ENCODE measurements at regions not wholly inside any gene's neighbourhood (a gene's known extent, or its start where the extent isn't known, plus 50 kb on each side); places are given as distances from the start of the nearest gene placed in this dataset.

GRCh38 chr12:14264778-14265177, 100.7 kb upstream of the ATF7IP start:
- no peak overlapping the region for H3K27ac ChIP-seq (ENCODE audit: low read length)
- peaks cover 4 to 9% of the 10 kb centered on the region in 2 donors for H3K9me3 ChIP-seq (ENCODE audit: control insufficient read depth in 1 of 2, low read length in 2 of 2)
- H3K4me3 ChIP-seq (ENCODE audit: low read depth in 1 of 2, low read length in 2 of 2), result no peak overlapping the region
- peaks cover 0 to 15% of the 10 kb centered on the region in 2 donors for H3K4me1 ChIP-seq (ENCODE audit: control insufficient read depth in 1 of 2, insufficient read depth in 2 of 2, low read length in 2 of 2)
- H3K36me3 ChIP-seq (ENCODE audit: control insufficient read depth in 1 of 2, insufficient read depth in 2 of 2, low read length in 2 of 2), result no peaks in the 10 kb centered on the region
- H3K27me3 ChIP-seq (ENCODE audit: low read depth, low read length), result no peaks in the 10 kb centered on the region

DNA sequence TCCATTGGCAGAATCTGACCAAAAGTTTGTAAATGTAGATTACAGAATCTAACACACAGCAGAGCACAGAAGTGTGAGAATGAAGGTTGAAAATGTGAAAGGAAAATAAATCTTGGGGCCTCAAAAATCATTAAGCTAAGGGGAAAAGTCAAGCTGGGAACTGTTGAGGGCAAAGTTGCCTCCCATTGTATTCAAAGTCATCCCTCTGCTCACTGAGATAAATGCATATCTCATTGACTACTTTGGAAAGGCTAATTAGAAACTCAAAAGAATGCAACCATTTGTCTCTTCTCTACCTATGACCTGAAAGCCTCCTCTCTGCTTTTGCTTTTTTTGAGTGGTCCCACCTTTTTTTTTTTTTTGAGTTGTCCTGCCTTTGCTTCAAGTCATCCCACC, 97.4 kb upstream of the ATF7IP start:
- Histone ChIP-seq H3K27ac (ENCODE audit: low read length) (no peak overlapping the region), H3K36me3 (ENCODE audit: control insufficient read depth in 1 of 2, insufficient read depth in 2 of 2, low read length in 2 of 2) (no peaks in the 10 kb centered on the region), H3K9me3 (ENCODE audit: control insufficient read depth in 1 of 2, low read length in 2 of 2) (peaks cover 4 to 9% of the 10 kb centered on the region in 2 donors), H3K4me1 (ENCODE audit: control insufficient read depth in 1 of 2, insufficient read depth in 2 of 2, low read length in 2 of 2) (no peaks in the 10 kb centered on the region), H3K4me3 (ENCODE audit: low read depth in 1 of 2, low read length in 2 of 2) (no peak overlapping the region), H3K27me3 (ENCODE audit: low read depth, low read length) (no peaks in the 10 kb centered on the region)

DNA sequence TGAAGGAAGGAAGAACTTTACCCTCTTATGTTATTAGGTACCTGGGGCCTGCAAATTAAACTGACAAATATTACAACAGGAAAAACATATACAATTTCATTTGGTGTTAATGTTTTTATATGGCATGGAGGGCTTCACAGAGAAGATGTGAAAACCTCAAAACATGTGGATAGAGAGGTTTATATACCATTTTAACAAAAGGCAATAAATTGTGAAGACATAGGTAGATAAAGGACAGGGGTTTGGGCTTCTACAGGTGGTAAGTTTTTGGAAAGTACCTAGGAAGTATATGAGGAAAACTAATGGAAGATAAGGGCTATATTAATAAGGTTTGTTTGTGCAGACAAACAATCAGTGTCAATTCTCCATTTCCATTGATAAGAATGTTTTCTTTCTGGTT, 95.1 kb upstream of the ATF7IP start:
- no peaks in the 10 kb centered on the region for H3K27me3 ChIP-seq (ENCODE audit: low read depth, low read length)
- no peaks in the 10 kb centered on the region for H3K9me3 ChIP-seq (ENCODE audit: control insufficient read depth in 1 of 2, low read length in 2 of 2)
- H3K4me3 ChIP-seq (ENCODE audit: low read depth in 1 of 2, low read length in 2 of 2), result no peak overlapping the region
- no peaks in the 10 kb centered on the region for H3K36me3 ChIP-seq (ENCODE audit: control insufficient read depth in 1 of 2, insufficient read depth in 2 of 2, low read length in 2 of 2)
- no peak overlapping the region for H3K27ac ChIP-seq (ENCODE audit: low read length)
- no peaks in the 10 kb centered on the region for H3K4me1 ChIP-seq (ENCODE audit: control insufficient read depth in 1 of 2, insufficient read depth in 2 of 2, low read length in 2 of 2)

DNA sequence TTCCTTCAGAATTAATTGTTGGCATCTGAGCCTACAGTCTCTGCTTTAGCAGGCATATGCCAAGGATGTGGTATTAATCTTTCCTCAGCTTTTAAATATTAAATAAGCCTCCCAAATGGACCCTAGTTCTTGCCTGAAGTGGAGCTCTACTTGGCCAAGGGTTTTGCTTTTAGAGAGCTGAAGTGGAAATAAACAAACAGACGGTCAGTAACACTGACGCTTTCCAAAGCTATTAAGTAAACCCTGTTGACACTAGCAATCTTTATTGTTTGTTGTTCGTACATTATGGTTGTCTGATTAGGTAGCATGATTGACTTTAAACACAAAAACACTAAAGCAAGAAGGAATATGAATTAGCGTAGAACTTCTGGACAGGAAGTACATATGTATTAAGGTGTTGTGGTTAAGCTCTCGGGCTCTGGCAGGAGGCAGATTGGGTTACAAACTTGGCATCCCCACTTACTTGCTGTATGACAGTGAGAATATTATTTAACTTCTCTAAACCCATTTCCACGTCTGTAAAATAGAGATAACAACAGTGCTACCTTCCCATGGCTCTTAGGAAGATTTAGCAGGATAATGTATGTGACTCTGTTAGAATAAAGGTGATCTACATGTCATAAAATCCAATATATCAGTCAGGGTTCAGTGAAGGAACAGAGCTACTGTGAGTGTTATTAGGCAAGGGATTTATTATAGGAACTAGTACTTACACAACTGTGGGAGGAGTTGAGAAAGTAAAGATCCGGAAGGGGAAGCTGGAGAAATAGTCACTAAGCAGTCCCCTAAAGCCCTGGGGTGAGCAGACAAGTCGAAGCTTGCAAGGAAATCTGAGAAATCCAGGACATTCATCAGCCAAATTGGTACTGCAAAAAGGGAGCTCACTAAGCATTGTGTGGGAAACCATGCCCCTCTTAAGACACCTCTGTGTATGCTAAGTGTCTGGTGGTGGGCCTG, 92.2 kb upstream of the ATF7IP start:
- Histone ChIP-seq H3K4me3 (ENCODE audit: low read depth in 1 of 2, low read length in 2 of 2) (no peak overlapping the region), H3K36me3 (ENCODE audit: control insufficient read depth in 1 of 2, insufficient read depth in 2 of 2, low read length in 2 of 2) (no peaks in the 10 kb centered on the region), H3K27me3 (ENCODE audit: low read depth, low read length) (no peaks in the 10 kb centered on the region), H3K27ac (ENCODE audit: low read length) (no peak overlapping the region), H3K9me3 (ENCODE audit: control insufficient read depth in 1 of 2, low read length in 2 of 2) (no peaks in the 10 kb centered on the region), H3K4me1 (ENCODE audit: control insufficient read depth in 1 of 2, insufficient read depth in 2 of 2, low read length in 2 of 2) (no peaks in the 10 kb centered on the region)

DNA sequence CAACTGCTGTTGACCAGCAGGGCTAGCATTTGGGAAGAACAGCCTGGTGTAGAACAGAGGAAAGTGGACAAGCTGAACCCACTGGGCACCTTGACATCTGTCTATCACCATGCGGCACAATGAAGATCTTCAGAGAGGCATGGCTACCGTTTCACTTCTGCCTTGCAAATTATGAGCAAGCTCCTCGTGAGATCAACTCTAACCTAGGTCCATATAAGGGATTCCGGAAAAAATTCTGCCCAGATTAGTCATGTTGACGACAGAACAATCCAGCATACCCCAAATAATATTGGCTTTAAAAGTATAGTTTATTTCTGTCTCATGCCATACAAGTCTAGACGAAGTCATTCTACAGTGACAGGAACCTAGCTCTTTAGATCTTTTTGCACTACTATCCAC, 91.6 kb upstream of the ATF7IP start:
- Histone ChIP-seq H3K4me1 (ENCODE audit: control insufficient read depth in 1 of 2, insufficient read depth in 2 of 2, low read length in 2 of 2) (no peaks in the 10 kb centered on the region), H3K4me3 (ENCODE audit: low read depth in 1 of 2, low read length in 2 of 2) (no peak overlapping the region), H3K36me3 (ENCODE audit: control insufficient read depth in 1 of 2, insufficient read depth in 2 of 2, low read length in 2 of 2) (no peaks in the 10 kb centered on the region), H3K9me3 (ENCODE audit: control insufficient read depth in 1 of 2, low read length in 2 of 2) (no peaks in the 10 kb centered on the region), H3K27me3 (ENCODE audit: low read depth, low read length) (no peaks in the 10 kb centered on the region), H3K27ac (ENCODE audit: low read length) (no peak overlapping the region)

GRCh38 chr12:14275111-14275510, 90.4 kb upstream of the ATF7IP start:
- no peaks in the 10 kb centered on the region for H3K27me3 ChIP-seq (ENCODE audit: low read depth, low read length)
- H3K4me1 ChIP-seq (ENCODE audit: control insufficient read depth in 1 of 2, insufficient read depth in 2 of 2, low read length in 2 of 2), result no peaks in the 10 kb centered on the region
- H3K27ac ChIP-seq (ENCODE audit: low read length), result no peak overlapping the region

DNA sequence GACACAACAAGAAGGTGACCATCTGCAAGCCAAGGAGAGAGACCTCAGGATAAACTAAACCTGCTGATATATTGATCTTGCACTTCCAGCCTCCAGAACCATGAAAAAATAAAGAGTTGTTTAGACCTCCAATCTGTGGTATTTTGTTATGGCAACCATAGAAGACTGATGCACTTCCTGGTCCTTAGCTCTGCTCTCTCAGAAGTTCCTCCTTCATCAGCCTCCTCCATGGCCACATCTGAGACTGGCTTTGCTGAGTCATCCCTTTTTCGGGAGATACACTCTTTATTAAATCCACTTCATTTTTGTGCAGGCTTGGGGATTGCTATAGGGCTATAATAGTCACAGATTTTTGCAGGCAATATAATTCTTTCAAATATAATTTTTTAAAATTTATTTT, 89.6 kb upstream of the ATF7IP start:
- no peaks in the 10 kb centered on the region for H3K9me3 ChIP-seq (ENCODE audit: control insufficient read depth in 1 of 2, low read length in 2 of 2)
- no peaks in the 10 kb centered on the region for H3K27me3 ChIP-seq (ENCODE audit: low read depth, low read length)
- H3K4me3 ChIP-seq (ENCODE audit: low read depth in 1 of 2, low read length in 2 of 2), result no peak overlapping the region
- no peaks in the 10 kb centered on the region for H3K4me1 ChIP-seq (ENCODE audit: control insufficient read depth in 1 of 2, insufficient read depth in 2 of 2, low read length in 2 of 2)
- H3K36me3 ChIP-seq (ENCODE audit: control insufficient read depth in 1 of 2, insufficient read depth in 2 of 2, low read length in 2 of 2), result no peaks in the 10 kb centered on the region
- no peak overlapping the region for H3K27ac ChIP-seq (ENCODE audit: low read length)

More at GRCh38 chr12:14275111-14275510, 90.4 kb upstream of the ATF7IP start:
- Histone ChIP-seq H3K4me3 (ENCODE audit: low read depth in 1 of 2, low read length in 2 of 2) (no peak overlapping the region), H3K9me3 (ENCODE audit: control insufficient read depth in 1 of 2, low read length in 2 of 2) (no peaks in the 10 kb centered on the region), H3K36me3 (ENCODE audit: control insufficient read depth in 1 of 2, insufficient read depth in 2 of 2, low read length in 2 of 2) (no peaks in the 10 kb centered on the region)

DNA sequence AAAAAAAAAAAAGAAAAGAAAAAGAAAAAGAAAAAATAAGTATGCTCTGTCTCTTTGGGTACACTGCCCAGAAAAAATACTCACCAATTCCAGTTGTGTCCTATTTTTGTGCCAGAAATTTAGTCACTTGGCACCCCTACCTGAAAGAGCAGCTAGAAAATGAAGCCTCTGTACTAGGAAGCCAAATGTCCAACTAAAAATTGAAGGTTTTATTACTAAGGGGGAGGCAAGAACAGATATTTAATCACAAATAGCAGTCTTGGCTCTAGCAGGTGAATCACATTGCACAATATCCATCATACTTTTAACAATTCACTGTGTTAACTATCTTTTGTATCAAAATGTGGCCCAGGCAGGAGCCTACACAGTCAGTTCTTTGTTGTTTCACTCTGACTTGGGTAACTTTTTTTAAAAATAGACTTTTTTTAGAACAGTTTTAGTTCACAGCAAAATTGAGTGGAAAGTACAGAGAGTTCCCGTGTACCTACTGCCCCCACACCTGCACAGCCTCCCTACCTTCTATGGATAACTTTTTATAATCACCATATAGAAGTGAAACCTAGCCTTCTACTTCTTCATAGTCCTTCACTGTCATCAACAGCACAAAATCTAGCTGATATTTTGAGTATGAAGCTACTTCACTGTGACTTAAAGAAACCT, 87.1 kb upstream of the ATF7IP start:
- Histone ChIP-seq H3K4me3 (ENCODE audit: low read depth in 1 of 2, low read length in 2 of 2) (no peak overlapping the region), H3K27me3 (ENCODE audit: low read depth, low read length) (no peaks in the 10 kb centered on the region), H3K4me1 (ENCODE audit: control insufficient read depth in 1 of 2, insufficient read depth in 2 of 2, low read length in 2 of 2) (no peaks in the 10 kb centered on the region), H3K27ac (ENCODE audit: low read length) (no peak overlapping the region), H3K36me3 (ENCODE audit: control insufficient read depth in 1 of 2, insufficient read depth in 2 of 2, low read length in 2 of 2) (no peaks in the 10 kb centered on the region), H3K9me3 (ENCODE audit: control insufficient read depth in 1 of 2, low read length in 2 of 2) (no peaks in the 10 kb centered on the region)

DNA sequence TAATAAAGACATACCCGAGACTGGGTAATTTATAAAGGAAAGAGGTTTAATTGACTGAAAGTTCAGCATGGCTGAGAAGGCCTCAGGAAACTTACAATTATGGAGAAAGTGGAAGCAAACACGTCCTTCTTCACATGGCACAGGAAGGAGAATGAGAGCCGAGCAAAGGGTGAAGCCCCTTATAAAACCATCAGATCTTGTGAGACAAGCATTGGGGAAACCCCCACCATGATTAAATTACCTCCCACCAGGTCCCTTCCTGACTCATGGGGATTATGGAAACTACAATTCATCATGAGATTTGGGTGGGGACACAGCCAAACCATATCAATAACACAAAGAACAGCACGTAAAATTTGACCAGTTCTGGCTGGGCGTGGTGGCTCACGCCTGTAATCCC, 85.6 kb upstream of the ATF7IP start:
- no peak overlapping the region for H3K4me3 ChIP-seq (ENCODE audit: low read depth in 1 of 2, low read length in 2 of 2)
- no peaks in the 10 kb centered on the region for H3K36me3 ChIP-seq (ENCODE audit: control insufficient read depth in 1 of 2, insufficient read depth in 2 of 2, low read length in 2 of 2)
- no peaks in the 10 kb centered on the region for H3K4me1 ChIP-seq (ENCODE audit: control insufficient read depth in 1 of 2, insufficient read depth in 2 of 2, low read length in 2 of 2)
- no peak overlapping the region for H3K27ac ChIP-seq (ENCODE audit: low read length)
- H3K9me3 ChIP-seq (ENCODE audit: control insufficient read depth in 1 of 2, low read length in 2 of 2), result no peaks in the 10 kb centered on the region
- no peaks in the 10 kb centered on the region for H3K27me3 ChIP-seq (ENCODE audit: low read depth, low read length)

DNA sequence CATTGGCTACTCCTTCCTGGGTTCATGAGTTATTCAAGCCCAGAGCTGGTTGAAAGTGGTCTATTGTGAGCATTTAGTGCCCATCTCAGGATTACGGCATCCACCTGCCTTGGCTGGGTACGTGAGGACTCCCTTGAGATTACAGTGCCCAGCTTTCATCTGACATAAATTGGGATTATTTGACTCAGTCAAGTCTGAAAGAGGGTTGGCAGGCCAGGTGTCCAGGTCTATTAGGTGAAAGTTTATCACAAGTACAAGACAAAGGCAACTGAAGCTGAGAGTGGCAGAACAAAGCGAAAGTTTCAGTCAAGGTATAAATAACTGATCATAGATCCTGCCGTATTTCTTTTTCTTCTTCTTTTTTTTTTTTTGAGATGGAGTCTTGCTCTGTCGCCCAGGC, 84.6 kb upstream of the ATF7IP start:
- Histone ChIP-seq H3K27ac (ENCODE audit: low read length) (no peak overlapping the region), H3K4me1 (ENCODE audit: control insufficient read depth in 1 of 2, insufficient read depth in 2 of 2, low read length in 2 of 2) (no peaks in the 10 kb centered on the region), H3K27me3 (ENCODE audit: low read depth, low read length) (no peaks in the 10 kb centered on the region), H3K36me3 (ENCODE audit: control insufficient read depth in 1 of 2, insufficient read depth in 2 of 2, low read length in 2 of 2) (no peaks in the 10 kb centered on the region), H3K4me3 (ENCODE audit: low read depth in 1 of 2, low read length in 2 of 2) (no peak overlapping the region), H3K9me3 (ENCODE audit: control insufficient read depth in 1 of 2, low read length in 2 of 2) (no peaks in the 10 kb centered on the region)

- Histone ChIP-seq H3K36me3 (ENCODE audit: control insufficient read depth in 1 of 2, insufficient read depth in 2 of 2, low read length in 2 of 2) (no peaks in the 10 kb centered on the region), H3K4me1 (ENCODE audit: control insufficient read depth in 1 of 2, insufficient read depth in 2 of 2, low read length in 2 of 2) (no peaks in the 10 kb centered on the region), H3K4me3 (ENCODE audit: low read depth in 1 of 2, low read length in 2 of 2) (no peak overlapping the region), H3K27me3 (ENCODE audit: low read depth, low read length) (no peaks in the 10 kb centered on the region), H3K9me3 (ENCODE audit: control insufficient read depth in 1 of 2, low read length in 2 of 2) (no peaks in the 10 kb centered on the region), H3K27ac (ENCODE audit: low read length) (no peak overlapping the region)
Observed at GRCh38 chr12:14281539-14281938, 83.9 kb upstream of the ATF7IP start.
